WTC11 (cell line): ENCODE measurements at regions not wholly inside any gene's neighbourhood (a gene's known extent, or its start where the extent isn't known, plus 50 kb on each side); places are given as distances from the start of the nearest gene placed in this dataset.
A peak's percentile ranks its signal among the peaks of the same experiment; 100 is the strongest.

ENCODE experiments used
- ATAC-seq: fragments of 200-7000 bp; cut with Tn5 transposase; 2 replicates; pipeline ENCODE4 v1.10.0; 2021; ENCODE audit warnings: mild to moderate bottlenecking, moderate library complexity
- CTCF ChIA-PET: fragments of 300-600 bp; sonication (Branson Sonifier 250); formaldehyde crosslinking; loops from one replicate; lab custom pipeline; 2021; ENCODE audit warnings: antibody characterized with exemption; lab: Charles Lee
- POLR2A ChIA-PET: fragments of 350-600 bp; sonication (Branson Sonifier 250); formaldehyde crosslinking; loops from one replicate; lab custom pipeline; 2021; ENCODE audit warnings: antibody characterized with exemption; lab: Charles Lee
- DNase-seq: peaks from one replicate; pipeline ENCODE4 v3.0.0; 2021; ENCODE audit warnings: low spot score
- H3K27ac Mint-ChIP-seq: 2 replicates; pipeline ENCODE4 v1.8.0; 2021; ENCODE audit warnings: mixed read lengths
- H3K27me3 Mint-ChIP-seq: 2 replicates; pipeline ENCODE4 v1.8.0; 2021; ENCODE audit warnings: low read depth, mild to moderate bottlenecking, moderate library complexity, mixed read lengths
- H3K36me3 Mint-ChIP-seq: 2 replicates; pipeline ENCODE4 v1.8.0; 2021; ENCODE audit warnings: mixed read lengths
- H3K4me1 Mint-ChIP-seq: 2 replicates; pipeline ENCODE4 v1.8.0; 2022; ENCODE audit warnings: mixed read lengths
- H3K4me3 Mint-ChIP-seq: 2 replicates; pipeline ENCODE4 v1.8.0; 2021; ENCODE audit warnings: mild to moderate bottlenecking, moderate library complexity, mixed read lengths
- H3K9me3 Mint-ChIP-seq: 2 replicates; pipeline ENCODE4 v1.8.0; 2021; ENCODE audit warnings: mixed read lengths
- ARID4B ChIP-seq: sonication (generic); formaldehyde crosslinking; IDR thresholded peaks from 2 replicates; pipeline ENCODE4 v1.8.0; 2023; ENCODE audit warnings: missing genetic modification reagents, mild to moderate bottlenecking, borderline replicate concordance
- ATF2 ChIP-seq: sonication (generic); formaldehyde crosslinking; IDR thresholded peaks from 2 replicates; pipeline ENCODE4 v1.8.1; 2022; ENCODE audit warnings: low read depth, missing genetic modification reagents, borderline replicate concordance
- CBFB ChIP-seq: sonication (generic); formaldehyde crosslinking; IDR thresholded peaks from 2 replicates; pipeline ENCODE4 v1.8.1; 2022; ENCODE audit warnings: mild to moderate bottlenecking, low read depth, missing genetic modification reagents
- E2F4 ChIP-seq: sonication (generic); formaldehyde crosslinking; IDR thresholded peaks from 2 replicates; pipeline ENCODE4 v1.8.1; 2022; ENCODE audit warnings: low read depth, mild to moderate bottlenecking, moderate library complexity, missing genetic modification reagents, borderline replicate concordance
- ERG ChIP-seq: fragments of 250-450 bp; sonication (Bioruptor Pico); IDR thresholded peaks from 2 replicates; pipeline ENCODE4 v1.8.0; 2021; ENCODE audit warnings: mild to moderate bottlenecking
- FOXJ3 ChIP-seq: sonication (generic); formaldehyde crosslinking; IDR thresholded peaks from 2 replicates; pipeline ENCODE4 v1.9.0; 2021; ENCODE audit warnings: missing genetic modification reagents, mild to moderate bottlenecking, borderline replicate concordance
- IRF1 ChIP-seq: sonication (generic); formaldehyde crosslinking; IDR thresholded peaks from 2 replicates; pipeline ENCODE4 v1.8.0; 2023; ENCODE audit warnings: missing genetic modification reagents
- JUN ChIP-seq: sonication (generic); formaldehyde crosslinking; IDR thresholded peaks from 2 replicates; pipeline ENCODE4 v1.8.0; 2023; ENCODE audit warnings: mild to moderate bottlenecking, missing genetic modification reagents
- KAT7 ChIP-seq: sonication (generic); formaldehyde crosslinking; IDR thresholded peaks from 2 replicates; pipeline ENCODE4 v1.8.1; 2023; ENCODE audit warnings: missing genetic modification reagents, mild to moderate bottlenecking, borderline replicate concordance
- MAX ChIP-seq: sonication (generic); formaldehyde crosslinking; IDR thresholded peaks from 2 replicates; pipeline ENCODE4 v1.8.0; 2022; ENCODE audit warnings: mild to moderate bottlenecking, missing genetic modification reagents
- MLX ChIP-seq: sonication (generic); formaldehyde crosslinking; IDR thresholded peaks from 2 replicates; pipeline ENCODE4 v1.8.1; 2023; ENCODE audit warnings: mild to moderate bottlenecking, missing genetic modification reagents, moderate library complexity
- MYBL2 ChIP-seq: sonication (generic); formaldehyde crosslinking; IDR thresholded peaks from 2 replicates; pipeline ENCODE4 v1.8.1; 2023; ENCODE audit warnings: mild to moderate bottlenecking, moderate library complexity, missing genetic modification reagents
- NFE2L1 ChIP-seq: sonication (generic); formaldehyde crosslinking; IDR thresholded peaks from 2 replicates; pipeline ENCODE4 v1.8.1; 2023; ENCODE audit warnings: missing genetic modification reagents
- ZBTB21 ChIP-seq: sonication (generic); formaldehyde crosslinking; IDR thresholded peaks from 2 replicates; pipeline ENCODE4 v1.8.1; 2023; ENCODE audit warnings: mild to moderate bottlenecking, missing genetic modification reagents, borderline replicate concordance
- ZNF121 ChIP-seq: sonication (generic); formaldehyde crosslinking; IDR thresholded peaks from 2 replicates; pipeline ENCODE4 v1.8.0; 2023; ENCODE audit warnings: missing genetic modification reagents
- ZNF138 ChIP-seq: sonication (generic); formaldehyde crosslinking; conservative IDR thresholded peaks from 2 replicates; pipeline ENCODE4 v1.8.1; 2022; ENCODE audit warnings: mild to moderate bottlenecking, moderate library complexity, missing genetic modification reagents
- ZNF281 ChIP-seq: sonication (generic); formaldehyde crosslinking; IDR thresholded peaks from 2 replicates; pipeline ENCODE4 v1.8.0; 2023; ENCODE audit warnings: mild to moderate bottlenecking, missing genetic modification reagents
- ZNF396 ChIP-seq: fragments of 250-450 bp; sonication (Bioruptor Pico); IDR thresholded peaks from 2 replicates; pipeline ENCODE4 v1.8.0; 2021; ENCODE audit warnings: mild to moderate bottlenecking, moderate library complexity, borderline replicate concordance

- TF ChIP-seq ARID4B, result no peak
- no peak for TF ChIP-seq IRF1 (CRISPR knock-in tag)
- no peak for TF ChIP-seq ERG (CRISPR knock-in tag)
- TF ChIP-seq ZNF138 (CRISPR knock-in tag), result no peak
- TF ChIP-seq NFE2L1, result no peak
- no peak for TF ChIP-seq FOXJ3 (CRISPR knock-in tag)
- TF ChIP-seq MLX (CRISPR knock-in tag), result no peak
- TF ChIP-seq ZNF396, result no peak
- TF ChIP-seq ATF2, result no peak
- TF ChIP-seq CBFB (CRISPR knock-in tag), result no peak
These were observed 108.4 kb downstream of the FOXF2 start (continued) for GRCh38 chr6:1497761-1498105.

- H3K27me3 Mint-ChIP-seq, result no peaks in the 10 kb centered on the region
- no peak for DNase-seq
- ChIA-PET CTCF (interaction anchor here (0.7 to 1.7 kb wide), 8 partner anchors 17 to 77 kb away, joined by 3 to 10 read pairs (median 4); no protein-coding TSS in a partner anchor), POLR2A (no interaction called here)
- peaks cover 22% of the 10 kb centered on the region for H3K9me3 Mint-ChIP-seq
- peaks cover 14% of the 10 kb centered on the region for H3K36me3 Mint-ChIP-seq
- TF ChIP-seq MAX (no peak), ZNF281 (CRISPR knock-in tag) (no peak), ZBTB21 (CRISPR knock-in tag) (no peak), JUN (CRISPR knock-in tag) (no peak), MYBL2 (no peak), ZNF121 (CRISPR knock-in tag) (peak; percentile 71), KAT7 (CRISPR knock-in tag) (no peak), E2F4 (CRISPR knock-in tag) (no peak)
- no peak overlapping the region for H3K4me3 Mint-ChIP-seq
- ATAC-seq, result peak; percentile 49
- H3K27ac Mint-ChIP-seq, result no peak overlapping the region
- peaks cover 13% of the 10 kb centered on the region for H3K4me1 Mint-ChIP-seq
These were observed 109.2 kb downstream of the FOXF2 start for GRCh38 chr6:1498491-1499113.
